ENCODE measurements at regions not wholly inside any gene's neighbourhood (a gene's known extent, or its start where the extent isn't known, plus 50 kb on each side); places are given as distances from the start of the nearest gene placed in this dataset.
"Not testable (repeated sequence)": the region's sequence is repeated elsewhere in the genome, so short reads cannot be mapped to it uniquely, and the experiment has no call there.

DNA sequence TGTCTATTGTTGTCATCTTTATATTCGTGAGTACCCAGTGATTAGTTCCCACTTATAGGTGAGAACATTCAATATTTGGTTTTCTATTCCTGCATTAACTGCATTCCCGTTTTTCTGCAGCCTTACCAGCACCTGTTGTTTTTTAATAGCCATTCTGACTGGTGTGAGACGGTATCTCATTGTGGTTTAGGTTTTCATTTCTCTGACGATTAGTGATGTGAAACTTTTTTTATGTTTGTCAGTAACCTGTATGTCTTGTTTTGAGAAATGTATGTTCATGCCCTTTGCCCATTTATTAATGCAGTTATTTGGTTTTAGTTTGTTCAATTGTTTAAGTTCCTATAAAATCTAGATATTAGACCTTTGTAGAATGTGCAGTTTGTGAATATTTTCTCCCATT is 546.0 kb upstream of the RORB start:
- Histone ChIP-seq H3K27me3 (no peaks in the 10 kb centered on the region), H3K4me1 (no peaks in the 10 kb centered on the region), H3K4me3 (no peak overlapping the region), H3K9me3 (no peaks in the 10 kb centered on the region), H3K27ac (no peak overlapping the region), H3K36me3 (no peaks in the 10 kb centered on the region)
- WGBS, 4 donors: 57 to 64% (median 60%) methylated on average over 4 of the region's 4 CpGs
- DNase-seq (no peak), ATAC-seq (no peak)
- TF ChIP-seq POLR2A (IDR thresholded peaks at IDR 0.05): no peak
- TF ChIP-seq, protein P1, sequence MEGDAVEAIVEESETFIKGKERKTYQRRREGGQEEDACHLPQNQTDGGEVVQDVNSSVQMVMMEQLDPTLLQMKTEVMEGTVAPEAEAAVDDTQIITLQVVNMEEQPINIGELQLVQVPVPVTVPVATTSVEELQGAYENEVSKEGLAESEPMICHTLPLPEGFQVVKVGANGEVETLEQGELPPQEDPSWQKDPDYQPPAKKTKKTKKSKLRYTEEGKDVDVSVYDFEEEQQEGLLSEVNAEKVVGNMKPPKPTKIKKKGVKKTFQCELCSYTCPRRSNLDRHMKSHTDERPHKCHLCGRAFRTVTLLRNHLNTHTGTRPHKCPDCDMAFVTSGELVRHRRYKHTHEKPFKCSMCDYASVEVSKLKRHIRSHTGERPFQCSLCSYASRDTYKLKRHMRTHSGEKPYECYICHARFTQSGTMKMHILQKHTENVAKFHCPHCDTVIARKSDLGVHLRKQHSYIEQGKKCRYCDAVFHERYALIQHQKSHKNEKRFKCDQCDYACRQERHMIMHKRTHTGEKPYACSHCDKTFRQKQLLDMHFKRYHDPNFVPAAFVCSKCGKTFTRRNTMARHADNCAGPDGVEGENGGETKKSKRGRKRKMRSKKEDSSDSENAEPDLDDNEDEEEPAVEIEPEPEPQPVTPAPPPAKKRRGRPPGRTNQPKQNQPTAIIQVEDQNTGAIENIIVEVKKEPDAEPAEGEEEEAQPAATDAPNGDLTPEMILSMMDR (IDR thresholded peaks at IDR 0.05): no peak
- intact Hi-C loops (cut with DNase I): no loop called here

DNA sequence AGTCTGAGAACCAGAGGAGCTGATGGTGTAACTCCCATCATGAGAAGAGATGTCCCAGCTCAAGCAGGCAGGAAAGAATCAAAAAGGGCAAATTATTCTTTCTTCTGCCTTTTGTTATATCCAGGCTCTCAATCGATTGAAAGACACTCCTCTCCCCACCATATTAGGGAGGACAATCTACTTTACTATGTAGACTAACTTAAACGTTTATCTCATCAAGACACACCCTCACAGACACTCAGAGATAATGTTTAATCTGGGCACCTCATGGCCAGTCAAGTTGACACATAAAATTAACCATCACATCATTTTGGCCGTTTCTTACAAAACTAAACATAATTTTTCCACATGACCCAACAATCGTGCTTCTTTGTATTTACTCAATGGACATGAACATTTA is 534.3 kb upstream of the RORB start:
- ATAC-seq (no peak), DNase-seq (no peak)
- H3K4me1 ChIP-seq: no peaks in the 10 kb centered on the region
- H3K9me3 ChIP-seq: no peaks in the 10 kb centered on the region
- no peaks in the 10 kb centered on the region for H3K36me3 ChIP-seq
- WGBS, 4 donors: 54 to 62% (median 56%) methylated on average over 4 of the region's 4 CpGs
- no peak overlapping the region for H3K27ac ChIP-seq
- H3K27me3 ChIP-seq: no peaks in the 10 kb centered on the region
- intact Hi-C loops (cut with DNase I): no loop called here
- H3K4me3 ChIP-seq: no peak overlapping the region
- TF ChIP-seq, protein P1 (IDR thresholded peaks at IDR 0.05): no peak
- no peak for TF ChIP-seq POLR2A (IDR thresholded peaks at IDR 0.05)

DNA sequence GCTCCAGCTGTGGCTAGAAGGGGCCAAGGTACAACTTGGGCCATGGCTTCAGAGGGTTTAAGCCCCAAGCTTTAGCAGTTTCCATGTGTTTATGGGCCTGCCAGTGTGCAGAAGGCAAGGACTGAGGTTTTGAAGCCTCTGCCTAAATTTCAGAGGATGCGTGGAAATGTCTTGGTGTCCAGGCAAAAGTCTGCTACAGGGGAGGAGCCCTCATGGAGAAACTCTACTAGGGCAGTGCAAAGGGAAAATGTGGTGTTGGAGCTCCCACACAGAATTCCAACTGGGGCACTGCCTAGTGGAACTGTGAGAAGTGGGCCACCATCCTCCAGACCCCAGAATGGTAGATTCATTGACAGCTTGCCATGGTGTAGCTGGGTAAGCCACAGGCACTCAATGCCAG is 527.2 kb upstream of the RORB start:
- Histone ChIP-seq H3K27ac (no peak overlapping the region), H3K4me1 (no peaks in the 10 kb centered on the region), H3K36me3 (no peaks in the 10 kb centered on the region), H3K9me3 (peaks cover 0 to 18% (median 5%) of the 10 kb centered on the region in 12 donors), H3K4me3 (no peak overlapping the region), H3K27me3 (no peaks in the 10 kb centered on the region)
- TF ChIP-seq, protein P1 (IDR thresholded peaks at IDR 0.05): no peak
- no peak for TF ChIP-seq POLR2A (IDR thresholded peaks at IDR 0.05)
- DNase-seq: no peak
- intact Hi-C loops (cut with DNase I): no loop called here
- 75 to 100% (median 96%) methylated on average over 1 of the region's 1 CpG for WGBS, 4 donors
- no peak for ATAC-seq

DNA sequence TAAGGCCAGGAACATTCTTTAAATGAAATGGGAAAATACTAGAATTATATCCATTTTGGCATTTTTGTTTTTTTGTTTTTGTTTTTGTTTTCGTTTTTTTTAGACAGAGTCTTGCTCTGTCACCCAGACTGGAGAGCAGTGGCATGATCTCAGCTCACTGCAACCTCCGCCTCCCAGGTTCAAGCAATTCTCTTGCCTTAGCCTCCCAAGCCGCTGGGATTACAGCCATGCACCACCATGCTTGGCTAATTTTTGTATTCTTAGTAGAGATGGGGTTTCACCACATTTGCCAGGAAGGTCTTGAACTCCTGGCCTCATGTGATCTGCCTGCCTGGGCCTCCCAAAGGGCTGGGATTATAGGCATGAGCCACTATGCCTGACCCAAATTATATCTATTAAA is 520.7 kb upstream of the RORB start:
- H3K4me3 ChIP-seq; ATAC-seq; H3K4me1 ChIP-seq; H3K27me3 ChIP-seq; H3K9me3 ChIP-seq; DNase-seq; H3K27ac ChIP-seq; H3K36me3 ChIP-seq; intact Hi-C loops (cut with DNase I): not testable (repeated sequence)
- 71 to 77% (median 75%) methylated on average over 3 of the region's 3 CpGs for WGBS, 4 donors

DNA sequence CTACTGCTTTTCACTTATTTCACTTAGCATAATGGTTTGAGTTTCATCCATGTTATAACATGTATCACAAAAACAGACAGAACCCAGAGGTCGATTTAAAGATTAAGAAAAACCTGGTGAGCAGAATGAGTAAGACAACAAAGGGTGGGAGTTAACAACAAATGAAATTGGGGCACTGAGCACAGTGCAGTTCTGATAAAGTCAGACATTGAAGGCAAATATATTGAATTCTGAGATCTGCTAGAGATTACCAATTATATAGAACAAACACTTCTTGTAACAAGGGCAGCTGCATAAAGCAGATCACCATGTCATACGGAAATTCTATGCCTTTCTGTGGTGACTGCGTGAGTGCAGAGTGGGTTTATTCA is 517.3 kb upstream of the RORB start:
- intact Hi-C loops (cut with DNase I): no loop called here
- no peak for DNase-seq
- H3K36me3 ChIP-seq: no peaks in the 10 kb centered on the region
- no peak for TF ChIP-seq POLR2A (IDR thresholded peaks at IDR 0.05)
- TF ChIP-seq, protein P1 (IDR thresholded peaks at IDR 0.05): no peak
- ATAC-seq: no peak
- WGBS, 4 donors: 70 to 75% (median 72%) methylated on average over 3 of the region's 3 CpGs
- H3K9me3 ChIP-seq: no peaks in the 10 kb centered on the region
- no peaks in the 10 kb centered on the region for H3K27me3 ChIP-seq
- no peak overlapping the region for H3K27ac ChIP-seq
- H3K4me1 ChIP-seq: no peaks in the 10 kb centered on the region
- no peak overlapping the region for H3K4me3 ChIP-seq

Data from heart left ventricle (tissue), 16 donors.